ENCODE measurements at regions not wholly inside any gene's neighbourhood (a gene's known extent, or its start where the extent isn't known, plus 50 kb on each side); places are given as distances from the start of the nearest gene placed in this dataset.
A peak's percentile ranks its signal among the peaks of the same experiment; 100 is the strongest.
"Not testable (repeated sequence)": the region's sequence is repeated elsewhere in the genome, so short reads cannot be mapped to it uniquely, and the experiment has no call there.

GRCh38 chr10:121355161-121355560 lies 243.1 kb downstream of the FGFR2 start:
- intact Hi-C loops (cut with DNase I): no loop called here
- DNase-seq: no peak

- intact Hi-C loops (cut with DNase I): no loop called here
Measured at GRCh38 chr10:121356183-121356582, 242.1 kb downstream of the FGFR2 start.

GRCh38 chr10:121357401-121357800 lies 240.8 kb downstream of the FGFR2 start:
- intact Hi-C loops (cut with DNase I): no loop called here
- DNase-seq: peak in 1 of 42 donors; percentile 15

More at GRCh38 chr10:121356183-121356582, 242.1 kb downstream of the FGFR2 start:
- no peak for DNase-seq

GRCh38 chr10:121362026-121362425 lies 236.2 kb downstream of the FGFR2 start:
- intact Hi-C loops (cut with DNase I): no loop called here
- peak in 1 of 42 donors; percentile 25 for DNase-seq

- no peak for DNase-seq
- intact Hi-C loops (cut with DNase I): no loop called here
Measured at GRCh38 chr10:121365566-121365965, 232.7 kb downstream of the FGFR2 start.

- DNase-seq: peak in 10 of 42 donors; percentile 9 to 55 (median 26)
- intact Hi-C loops (cut with DNase I): no loop called here
Measured at GRCh38 chr10:121368347-121369025, 229.8 kb downstream of the FGFR2 start.

GRCh38 chr10:121369616-121370015 lies 228.6 kb downstream of the FGFR2 start:
- DNase-seq: peak in 1 of 42 donors; percentile 27
- intact Hi-C loops (cut with DNase I): no loop called here

GRCh38 chr10:121371836-121372235 lies 226.4 kb downstream of the FGFR2 start:
- intact Hi-C loops (cut with DNase I): no loop called here

GRCh38 chr10:121373411-121373810 lies 224.8 kb downstream of the FGFR2 start:
- intact Hi-C loops (cut with DNase I): no loop called here
- no peak for DNase-seq

More at GRCh38 chr10:121371836-121372235, 226.4 kb downstream of the FGFR2 start:
- DNase-seq: no peak

- intact Hi-C loops (cut with DNase I): no loop called here
- DNase-seq: no peak
Measured at GRCh38 chr10:121374121-121374520, 224.1 kb downstream of the FGFR2 start.

- no peak for DNase-seq
- intact Hi-C loops (cut with DNase I): no loop called here
Measured at GRCh38 chr10:121375172-121375571, 223.1 kb downstream of the FGFR2 start.

- no peak for DNase-seq
- intact Hi-C loops (cut with DNase I): no loop called here
Measured at GRCh38 chr10:121378251-121378801, 219.9 kb downstream of the FGFR2 start.

- intact Hi-C loops (cut with DNase I): no loop called here
- DNase-seq: no peak
Measured at GRCh38 chr10:121379013-121379412, 219.2 kb downstream of the FGFR2 start.

GRCh38 chr10:121380211-121380610 lies 218.0 kb downstream of the FGFR2 start:
- no peak for DNase-seq
- intact Hi-C loops (cut with DNase I): no loop called here

- DNase-seq; intact Hi-C loops (cut with DNase I): not testable (repeated sequence)
Measured at GRCh38 chr10:121382029-121382520, 216.2 kb downstream of the FGFR2 start.

GRCh38 chr10:121385136-121385535 lies 213.1 kb downstream of the FGFR2 start:
- no peak for DNase-seq
- intact Hi-C loops (cut with DNase I): no loop called here

- no peak for DNase-seq
- intact Hi-C loops (cut with DNase I): no loop called here
Measured at GRCh38 chr10:121392657-121393056, 205.6 kb downstream of the FGFR2 start.

- intact Hi-C loops (cut with DNase I): no loop called here
- DNase-seq: no peak
Measured at GRCh38 chr10:121393522-121393921, 204.7 kb downstream of the FGFR2 start.

- DNase-seq; intact Hi-C loops (cut with DNase I): not testable (repeated sequence)
Measured at GRCh38 chr10:121400507-121400906, 197.7 kb downstream of the FGFR2 start.

- intact Hi-C loops (cut with DNase I): no loop called here
Measured at GRCh38 chr10:121403527-121403926, 194.7 kb downstream of the FGFR2 start.

GRCh38 chr10:121404611-121405010 lies 193.6 kb downstream of the FGFR2 start:
- intact Hi-C loops (cut with DNase I): no loop called here
- DNase-seq: no peak

More at GRCh38 chr10:121403527-121403926, 194.7 kb downstream of the FGFR2 start:
- no peak for DNase-seq

Data from head of caudate nucleus (tissue), 42 donors.